OCI-LY1 (cell line): ENCODE measurements at regions not wholly inside any gene's neighbourhood (a gene's known extent, or its start where the extent isn't known, plus 50 kb on each side); places are given as distances from the start of the nearest gene placed in this dataset.

Source experiments
- H2AFZ ChIP-seq: fragments of 200-600 bp; sonication (generic), shearing (Covaris generic); 2 replicates; pipeline ENCODE4 v1.6.0; 2014; ENCODE audit warnings: antibody characterized with exemption, mild to moderate bottlenecking, low read length
- H3F3A ChIP-seq: fragments of 200-600 bp; sonication (generic), shearing (Covaris generic); 2 replicates; pipeline ENCODE4 v1.6.0; 2014; ENCODE audit warnings: mild to moderate bottlenecking, antibody characterized with exemption, low read length, moderate library complexity; ENCODE audit not compliant: insufficient read depth
- H3K27ac ChIP-seq: fragments of 200-600 bp; sonication (generic); 2 replicates; pipeline ENCODE4 v1.5.1; 2014; ENCODE audit warnings: low read length, mixed run types, mild to moderate bottlenecking, low read depth; ENCODE audit not compliant: poor library complexity, severe bottlenecking
- H3K27me3 ChIP-seq: fragments of 200-600 bp; sonication (generic); 2 replicates; pipeline ENCODE4 v1.6.0; 2014; ENCODE audit warnings: antibody characterized with exemption, mild to moderate bottlenecking, low read length, moderate library complexity; ENCODE audit not compliant: insufficient read depth
- H3K36me3 ChIP-seq: fragments of 200-600 bp; sonication (generic); 2 replicates; pipeline ENCODE4 v1.6.1; 2014; ENCODE audit warnings: mild to moderate bottlenecking, antibody characterized with exemption, low read length, moderate library complexity, mixed read lengths; ENCODE audit not compliant: insufficient read depth
- H3K4me1 ChIP-seq: fragments of 200-600 bp; sonication (generic); 2 replicates; pipeline ENCODE4 v1.5.1; 2014; ENCODE audit warnings: mild to moderate bottlenecking, low read length, moderate library complexity; ENCODE audit not compliant: insufficient read depth, severe bottlenecking
- H3K4me2 ChIP-seq: fragments of 200-600 bp; sonication (generic), shearing (Covaris generic); 2 replicates; pipeline ENCODE4 v1.6.1; 2014; ENCODE audit warnings: low read length
- H3K4me3 ChIP-seq: fragments of 200-600 bp; sonication (generic); 2 replicates; pipeline ENCODE4 v1.5.1; 2014; ENCODE audit warnings: low read length, low read depth, mild to moderate bottlenecking, mixed read lengths; ENCODE audit not compliant: poor library complexity, severe bottlenecking
- H3K79me2 ChIP-seq: fragments of 200-600 bp; shearing (Covaris generic); 2 replicates; pipeline ENCODE4 v1.6.1; 2016; ENCODE audit warnings: mixed run types, low read length, mixed read lengths; ENCODE audit not compliant: insufficient read depth
- H3K9ac ChIP-seq: fragments of 200-600 bp; sonication (generic), shearing (Covaris generic); 2 replicates; pipeline ENCODE4 v1.6.1; 2014; ENCODE audit warnings: mild to moderate bottlenecking, low read length, mixed read lengths
- H3K9me2 ChIP-seq: fragments of 200-600 bp; sonication (generic), shearing (Covaris generic); 2 replicates; pipeline ENCODE4 v1.6.1; 2014; ENCODE audit warnings: low read depth, mild to moderate bottlenecking, low read length, mixed read lengths
- H3K9me3 ChIP-seq: fragments of 200-600 bp; shearing (Covaris generic); 2 replicates; pipeline ENCODE4 v1.6.1; 2014; ENCODE audit warnings: low read length, mixed read lengths
- H4K20me1 ChIP-seq: fragments of 200-600 bp; sonication (generic), shearing (Covaris generic); 2 replicates; pipeline ENCODE4 v1.6.0; 2016; ENCODE audit warnings: mild to moderate bottlenecking, low read length; ENCODE audit not compliant: insufficient read depth
- EZH2 ChIP-seq: fragments of 200-600 bp; sonication (generic), shearing (Covaris generic); IDR thresholded peaks from 2 replicates; pipeline ENCODE4 v1.8.0; 2017; ENCODE audit warnings: borderline replicate concordance, mixed run types, mild to moderate bottlenecking, antibody characterized with exemption, low read length, moderate library complexity, mixed read lengths
- TF ChIP-seq, protein P1 (sequence below): fragments of 200-600 bp; sonication (generic), shearing (Covaris generic); IDR thresholded peaks from 2 replicates; pipeline ENCODE4 v1.5.1; 2017; ENCODE audit warnings: mild to moderate bottlenecking, antibody characterized with exemption, low read length, moderate library complexity, mixed read lengths

DNA sequence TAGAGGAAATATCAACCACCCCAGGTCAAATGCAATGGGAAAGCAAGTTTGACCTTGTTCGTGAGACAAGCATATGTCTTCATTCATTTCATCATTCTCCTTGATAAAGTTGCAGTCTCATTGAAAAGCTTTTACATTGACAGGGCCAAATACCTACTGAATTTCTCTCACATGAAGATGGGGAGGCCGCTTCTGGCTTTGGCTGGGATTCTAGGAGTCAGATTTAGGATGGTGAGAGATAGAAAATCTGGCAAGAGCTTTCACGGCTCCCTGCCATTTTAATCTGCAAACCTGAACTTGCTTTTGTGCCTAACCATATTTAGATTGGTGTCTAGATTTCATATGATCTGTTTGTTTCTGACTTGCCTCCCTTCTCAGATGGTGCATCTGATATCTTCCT lies 88.0 kb downstream of the TMEM100 start:
- Histone ChIP-seq H2AFZ (no peak overlapping the region), H4K20me1 (no peaks in the 10 kb centered on the region), H3K9me2 (no peaks in the 10 kb centered on the region), H3K4me1 (no peaks in the 10 kb centered on the region), H3K9ac (no peak overlapping the region), H3F3A (no peaks in the 10 kb centered on the region), H3K27ac (no peak overlapping the region), H3K9me3 (no peaks in the 10 kb centered on the region), H3K27me3 (no peaks in the 10 kb centered on the region), H3K4me2 (no peak overlapping the region), H3K4me3 (no peak overlapping the region), H3K36me3 (no peaks in the 10 kb centered on the region), H3K79me2 (no peaks in the 10 kb centered on the region)
- TF ChIP-seq, protein P1, sequence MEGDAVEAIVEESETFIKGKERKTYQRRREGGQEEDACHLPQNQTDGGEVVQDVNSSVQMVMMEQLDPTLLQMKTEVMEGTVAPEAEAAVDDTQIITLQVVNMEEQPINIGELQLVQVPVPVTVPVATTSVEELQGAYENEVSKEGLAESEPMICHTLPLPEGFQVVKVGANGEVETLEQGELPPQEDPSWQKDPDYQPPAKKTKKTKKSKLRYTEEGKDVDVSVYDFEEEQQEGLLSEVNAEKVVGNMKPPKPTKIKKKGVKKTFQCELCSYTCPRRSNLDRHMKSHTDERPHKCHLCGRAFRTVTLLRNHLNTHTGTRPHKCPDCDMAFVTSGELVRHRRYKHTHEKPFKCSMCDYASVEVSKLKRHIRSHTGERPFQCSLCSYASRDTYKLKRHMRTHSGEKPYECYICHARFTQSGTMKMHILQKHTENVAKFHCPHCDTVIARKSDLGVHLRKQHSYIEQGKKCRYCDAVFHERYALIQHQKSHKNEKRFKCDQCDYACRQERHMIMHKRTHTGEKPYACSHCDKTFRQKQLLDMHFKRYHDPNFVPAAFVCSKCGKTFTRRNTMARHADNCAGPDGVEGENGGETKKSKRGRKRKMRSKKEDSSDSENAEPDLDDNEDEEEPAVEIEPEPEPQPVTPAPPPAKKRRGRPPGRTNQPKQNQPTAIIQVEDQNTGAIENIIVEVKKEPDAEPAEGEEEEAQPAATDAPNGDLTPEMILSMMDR: no peak
- TF ChIP-seq EZH2: no peak

DNA sequence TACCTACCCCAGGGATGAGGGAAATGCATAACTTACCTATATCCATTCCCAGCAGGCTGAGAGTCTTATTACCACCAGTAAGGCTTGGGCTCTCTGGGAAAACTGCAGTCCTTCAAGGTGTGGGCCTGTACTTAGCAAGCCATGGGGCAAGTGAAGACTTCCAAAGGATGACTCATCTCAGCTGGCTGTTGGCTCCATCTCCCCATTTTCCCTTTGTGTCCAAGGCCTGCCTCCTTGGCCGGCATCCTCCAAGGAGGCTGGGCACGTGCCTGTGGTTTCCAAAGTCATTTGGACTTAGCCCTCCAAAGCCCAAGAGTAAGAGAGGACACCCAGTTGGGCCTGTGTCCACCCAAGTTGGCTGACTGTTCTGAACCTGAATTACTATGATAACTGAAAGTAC lies 89.8 kb downstream of the TMEM100 start:
- Histone ChIP-seq H3K79me2 (no peaks in the 10 kb centered on the region), H2AFZ (no peak overlapping the region), H3K27ac (no peak overlapping the region), H3K9me2 (no peaks in the 10 kb centered on the region), H3K27me3 (no peaks in the 10 kb centered on the region), H3K4me3 (no peak overlapping the region), H3F3A (no peaks in the 10 kb centered on the region), H3K4me2 (no peak overlapping the region), H4K20me1 (no peaks in the 10 kb centered on the region), H3K4me1 (no peaks in the 10 kb centered on the region), H3K9ac (no peak overlapping the region), H3K9me3 (no peaks in the 10 kb centered on the region), H3K36me3 (no peaks in the 10 kb centered on the region)
- TF ChIP-seq, protein P1: no peak
- no peak for TF ChIP-seq EZH2

DNA sequence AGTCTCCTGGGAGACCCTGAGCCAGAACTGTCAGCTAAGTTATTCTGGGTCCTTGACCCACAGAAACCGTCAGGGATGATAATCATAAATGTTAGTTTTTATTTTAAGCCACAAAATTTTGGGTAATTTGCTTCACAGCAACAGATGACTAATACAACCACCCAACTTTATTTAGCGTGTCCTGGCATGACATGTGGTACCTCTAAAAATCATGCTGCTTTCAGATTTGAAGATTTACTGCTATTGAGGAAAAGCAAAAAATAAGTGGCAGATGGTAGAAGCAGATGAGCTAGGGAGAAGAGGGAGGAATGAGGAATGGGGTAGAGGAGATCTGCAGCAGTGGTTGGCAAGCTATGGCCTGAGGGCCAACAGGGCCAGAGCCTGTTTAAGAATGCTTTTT lies 90.4 kb downstream of the TMEM100 start:
- TF ChIP-seq EZH2: no peak
- TF ChIP-seq, protein P1: no peak
- no peaks in the 10 kb centered on the region for H3K9me3 ChIP-seq
- H2AFZ ChIP-seq: no peak overlapping the region
- no peaks in the 10 kb centered on the region for H3K4me1 ChIP-seq
- H3K9me2 ChIP-seq: no peaks in the 10 kb centered on the region
- H3F3A ChIP-seq: no peaks in the 10 kb centered on the region
- no peaks in the 10 kb centered on the region for H3K27me3 ChIP-seq
- H3K36me3 ChIP-seq: no peaks in the 10 kb centered on the region
- no peaks in the 10 kb centered on the region for H4K20me1 ChIP-seq
- no peaks in the 10 kb centered on the region for H3K79me2 ChIP-seq
- no peak overlapping the region for H3K4me3 ChIP-seq
- H3K27ac ChIP-seq: no peak overlapping the region
- H3K9ac ChIP-seq: no peak overlapping the region
- no peak overlapping the region for H3K4me2 ChIP-seq
